IMR-90 (cell line): ENCODE measurements at regions not wholly inside any gene's neighbourhood (a gene's known extent, or its start where the extent isn't known, plus 50 kb on each side); places are given as distances from the start of the nearest gene placed in this dataset.

Experiments
- ATAC-seq: fragments of 200-7000 bp; cut with Tn5 transposase; 2 replicates; pipeline ENCODE4 v1.9.1; 2020; ENCODE audit warnings: low read depth, mild to moderate bottlenecking, moderate library complexity
- BruUV-seq: library from RNA; stranded (reverse); fragments of 400-500 nt; replicated peaks from 2 replicates; lab custom pipeline; 2021; lab: Mats Ljungman, UMichigan
- CTCF ChIA-PET: fragments of 300-600 bp; formaldehyde crosslinking; extraction: SDS; loops from one replicate; lab custom pipeline; 2021; ENCODE audit warnings: antibody characterized with exemption; lab: Yijun Ruan, JAX
- POLR2A ChIA-PET: fragments of 300-600 bp; sonication (Branson Sonifier 250); formaldehyde crosslinking; loops from one replicate; lab custom pipeline; 2022; ENCODE audit warnings: antibody characterized with exemption; ENCODE audit not compliant: unreplicated experiment; lab: Charles Lee
- DNase-seq: peaks from one replicate; pipeline ENCODE4 v3.0.0; 2013
- H2AFZ ChIP-seq: replicated peaks from 2 replicates; pipeline ENCODE3; 2013; ENCODE audit warnings: low read length, mild to moderate bottlenecking; ENCODE audit not compliant: poor library complexity
- H2AK5ac ChIP-seq: 2 replicates; pipeline ENCODE4 v1.6.1; 2013; ENCODE audit warnings: low read depth, low read length, inconsistent platforms
- H2AK9ac ChIP-seq: replicated peaks from 2 replicates; pipeline ENCODE3; 2013; ENCODE audit warnings: mild to moderate bottlenecking, low read depth, low read length, moderate library complexity; ENCODE audit not compliant: poor library complexity
- H2BK120ac ChIP-seq: 2 replicates; pipeline ENCODE4 v1.6.1; 2013; ENCODE audit warnings: low read depth, low read length, inconsistent platforms
- H2BK15ac ChIP-seq: 3 replicates; pipeline ENCODE4 v1.6.1; 2013; ENCODE audit warnings: low read depth, low read length, inconsistent platforms
- H2BK20ac ChIP-seq: 2 replicates; pipeline ENCODE4 v1.6.1; 2013; ENCODE audit warnings: low read depth, mild to moderate bottlenecking, inconsistent platforms, low read length, moderate library complexity
- H2BK5ac ChIP-seq: 2 replicates; pipeline ENCODE4 v1.6.1; 2013; ENCODE audit warnings: mild to moderate bottlenecking, low read depth, low read length, inconsistent platforms; ENCODE audit not compliant: poor library complexity, severe bottlenecking
- H3K14ac ChIP-seq: replicated peaks from 2 replicates; pipeline ENCODE4 v1.6.1; 2013; ENCODE audit warnings: low read depth, low read length, inconsistent platforms
- H3K18ac ChIP-seq: 2 replicates; pipeline ENCODE4 v1.6.1; 2013; ENCODE audit warnings: low read depth, low read length, control low read depth
- H3K23ac ChIP-seq: 2 replicates; pipeline ENCODE4 v1.6.1; 2013; ENCODE audit warnings: low read depth, low read length, inconsistent platforms
- H3K27ac ChIP-seq: 2 replicates; pipeline ENCODE4 v1.5.1; 2013; ENCODE audit warnings: mild to moderate bottlenecking, control low read depth, low read length; ENCODE audit not compliant: insufficient read depth
- H3K27me3 ChIP-seq: 2 replicates; pipeline ENCODE4 v1.6.1; 2013; ENCODE audit warnings: low read length; ENCODE audit not compliant: control insufficient read depth, insufficient read depth
- H3K36me3 ChIP-seq: 2 replicates; pipeline ENCODE4 v1.6.1; 2013; ENCODE audit warnings: low read length, mixed read lengths; ENCODE audit not compliant: control insufficient read depth, insufficient read depth
- H3K4ac ChIP-seq: 2 replicates; pipeline ENCODE4 v1.6.1; 2013; ENCODE audit warnings: low read depth, low read length, inconsistent platforms
- H3K4me1 ChIP-seq: 2 replicates; pipeline ENCODE4 v1.6.1; 2013; ENCODE audit warnings: low read length, mixed read lengths; ENCODE audit not compliant: control insufficient read depth, insufficient read depth
- H3K4me2 ChIP-seq: 2 replicates; pipeline ENCODE4 v1.6.1; 2013; ENCODE audit warnings: low read depth, mild to moderate bottlenecking, control low read depth, low read length, moderate library complexity
- H3K4me3 ChIP-seq: 2 replicates; pipeline ENCODE4 v1.5.1; 2013; ENCODE audit warnings: low read depth, mild to moderate bottlenecking, control low read depth, low read length, moderate library complexity; ENCODE audit not compliant: insufficient read depth
- H3K56ac ChIP-seq: 2 replicates; pipeline ENCODE4 v1.6.1; 2013; ENCODE audit warnings: low read length, inconsistent platforms; ENCODE audit not compliant: insufficient read depth; ENCODE audit errors: extremely low read depth
- H3K79me1 ChIP-seq, 2 experiments: 2 replicates each; pipeline ENCODE4 v1.6.1; 2013; ENCODE audit warnings: low read length in 2 of 2, inconsistent platforms in 1 of 2, low read depth in 1 of 2
- H3K9ac ChIP-seq: 2 replicates; pipeline ENCODE4 v1.6.1; 2013; ENCODE audit warnings: low read depth, low read length, control low read depth
- H3K9me1 ChIP-seq: 2 replicates; pipeline ENCODE4 v1.6.1; 2013; ENCODE audit warnings: low read length, inconsistent platforms; ENCODE audit not compliant: insufficient read depth
- H3K9me3 ChIP-seq: 2 replicates; pipeline ENCODE4 v1.6.1; 2013; ENCODE audit warnings: low read length; ENCODE audit not compliant: control insufficient read depth, insufficient read depth
- H4K20me1 ChIP-seq: 2 replicates; pipeline ENCODE4 v1.6.1; 2013; ENCODE audit warnings: low read length, inconsistent platforms; ENCODE audit not compliant: insufficient read depth
- H4K5ac ChIP-seq: 2 replicates; pipeline ENCODE4 v1.6.1; 2013; ENCODE audit warnings: mild to moderate bottlenecking, low read depth, low read length, control low read depth
- H4K8ac ChIP-seq, 2 experiments: 2 replicates each; pipeline ENCODE4 v1.6.1; 2013; ENCODE audit warnings: low read depth in 2 of 2, low read length in 2 of 2, control low read depth in 1 of 2, inconsistent platforms in 1 of 2
- H4K91ac ChIP-seq: 2 replicates; pipeline ENCODE4 v1.6.1; 2013; ENCODE audit warnings: low read depth, low read length, inconsistent platforms; ENCODE audit not compliant: insufficient read depth
- ELK1 ChIP-seq: fragments of 150-350 bp; IDR thresholded peaks from 2 replicates; pipeline ENCODE4 v1.6.1; 2016; ENCODE audit warnings: low read depth, mild to moderate bottlenecking, low read length, moderate library complexity, borderline replicate concordance
- NFE2L2 ChIP-seq: fragments of 150-350 bp; IDR thresholded peaks from 2 replicates; pipeline ENCODE4 v1.6.1; 2016; ENCODE audit warnings: low read depth, mild to moderate bottlenecking, low read length
- POLR2A ChIP-seq: IDR thresholded peaks from 2 replicates; pipeline ENCODE4 v1.6.1; 2012; ENCODE audit warnings: mild to moderate bottlenecking, low read depth, low read length
- RCOR1 ChIP-seq: IDR thresholded peaks from 2 replicates; pipeline ENCODE4 v1.6.1; 2012; ENCODE audit warnings: mild to moderate bottlenecking, low read length, improper control_type of control experiment; ENCODE audit not compliant: insufficient replicate concordance
- RFX5 ChIP-seq: IDR thresholded peaks from 2 replicates; pipeline ENCODE4 v1.8.0; 2012; ENCODE audit warnings: low read depth, mild to moderate bottlenecking, low read length, moderate library complexity
- SMC3 ChIP-seq: fragments of 150-350 bp; IDR thresholded peaks from 2 replicates; pipeline ENCODE4 v1.6.1; 2016; ENCODE audit warnings: low read depth, mild to moderate bottlenecking, antibody characterized with exemption, low read length, moderate library complexity
- WGBS, 2 experiments: methylation state at CpG; one replicate each; pipeline versions ENCODE4 v1.1.5 to v1.1.7; 2013; ENCODE audit warnings: missing lambda C conversion rate in 2 of 2; ENCODE audit not compliant: insufficient read length in 1 of 2; ENCODE audit errors: extremely low coverage in 2 of 2; 5-methylcytosine and 5-hydroxymethylcytosine counted together
- dilution Hi-C: fragments of 300-500 bp; cut with HindIII; formaldehyde crosslinking; loops from one replicate; pipeline ENCODE4 v1.14.3; 2018; ENCODE audit warnings: low sequenced_read_pairs; ENCODE audit not compliant: unreplicated experiment
- in situ Hi-C: fragments of 300-500 bp; cut with MboI; formaldehyde crosslinking; loops from 3 replicates; pipeline ENCODE4 v1.14.3; 2019; ENCODE audit warnings: low sequenced_read_pairs, inconsistent platforms, mixed read lengths
- intact Hi-C: fragments of 100-400 bp; cut with micrococcal nuclease; formaldehyde crosslinking; loops from 2 replicates; pipeline ENCODE4 v1.10.0; 2022

GRCh38 chr1:14332158-14332557 lies 266.3 kb upstream of the KAZN start:
- ATAC-seq (no peak), DNase-seq (no peak)
- H4K5ac ChIP-seq, result no peak overlapping the region
- no peak overlapping the region for H3K4me3 ChIP-seq
- no peak overlapping the region for H2BK120ac ChIP-seq
- H2BK15ac ChIP-seq, result no peak overlapping the region
- no peaks in the 10 kb centered on the region for H3K36me3 ChIP-seq
- H3K9me3 ChIP-seq, result peaks cover 2% of the 10 kb centered on the region
- H2AK9ac ChIP-seq, result no peak overlapping the region
- no peak overlapping the region for H3K18ac ChIP-seq
- H4K91ac ChIP-seq, result no peak overlapping the region
- H2BK5ac ChIP-seq, result no peak overlapping the region
- intact Hi-C loops (no loop called here), dilution Hi-C loops (no loop called here), in situ Hi-C loops (no loop called here)
- no peak overlapping the region for H3K27ac ChIP-seq
- H3K27me3 ChIP-seq, result no peaks in the 10 kb centered on the region
- H3K9me1 ChIP-seq, result no peaks in the 10 kb centered on the region
- no peak overlapping the region for H2AFZ ChIP-seq
- BruUV-seq, result no TSS peak
- no peak overlapping the region for H3K4me2 ChIP-seq
- no peaks in the 10 kb centered on the region; the same call in 1 of the 2 replicates for H3K4me1 ChIP-seq
- POLR2A ChIA-PET, result no interaction called here
- TF ChIP-seq ELK1, result no peak
- TF ChIP-seq RCOR1, result no peak
- peak; percentile 47 for TF ChIP-seq NFE2L2
- no peak for TF ChIP-seq SMC3
- no peak for TF ChIP-seq RFX5
- no peak for TF ChIP-seq POLR2A
- H3K14ac ChIP-seq, result no peak overlapping the region
- no peaks in the 10 kb centered on the region for H3K79me1 ChIP-seq
- H3K56ac ChIP-seq, result no peak overlapping the region
- H3K23ac ChIP-seq, result no peak overlapping the region
- 14% methylated on average over 1 of the region's 4 CpGs; no CpG with 5 or more reads in 1 of the 2 experiments for WGBS, 2 experiments
- H4K20me1 ChIP-seq, result no peaks in the 10 kb centered on the region
- CTCF ChIA-PET, result interaction anchor here (0.6 kb wide), 1 partner anchor 359 kb away, joined by 7 read pairs; no protein-coding TSS in a partner anchor
- H2AK5ac ChIP-seq, result no peak overlapping the region
- no peak overlapping the region for H4K8ac ChIP-seq
- no peak overlapping the region for H3K4ac ChIP-seq
- no peak overlapping the region for H3K9ac ChIP-seq
- no peak overlapping the region for H2BK20ac ChIP-seq
